ENCODE measurements at regions not wholly inside any gene's neighbourhood (a gene's known extent, or its start where the extent isn't known, plus 50 kb on each side); places are given as distances from the start of the nearest gene placed in this dataset.

GRCh38 chr10:43982250-43982649 is 333.6 kb upstream of the ZNF32 start:
- Histone ChIP-seq H3K4me3 (ENCODE audit: insufficient read depth, low read depth, low read length, poor library complexity, severe bottlenecking) (no peak overlapping the region), H3K4me1 (ENCODE audit: control insufficient read depth, insufficient read depth, low read length, poor library complexity, severe bottlenecking) (no peaks in the 10 kb centered on the region), H3K36me3 (ENCODE audit: control insufficient read depth, insufficient read depth, low read length) (no peaks in the 10 kb centered on the region), H3K9me3 (ENCODE audit: control insufficient read depth, low read length) (no peaks in the 10 kb centered on the region), H3K27ac (ENCODE audit: insufficient read depth, low read length, poor library complexity, severe bottlenecking) (no peak overlapping the region), H3K27me3 (replicated peaks; ENCODE audit: control insufficient read depth, insufficient read depth, low read length, poor library complexity, severe bottlenecking) (no peaks in the 10 kb centered on the region)
- no peak for DNase-seq

GRCh38 chr10:43981696-43982095 is 333.0 kb upstream of the ZNF32 start:
- no peaks in the 10 kb centered on the region for H3K4me1 ChIP-seq (ENCODE audit: control insufficient read depth, insufficient read depth, low read length, poor library complexity, severe bottlenecking)
- no peaks in the 10 kb centered on the region for H3K36me3 ChIP-seq (ENCODE audit: control insufficient read depth, insufficient read depth, low read length)
- H3K4me3 ChIP-seq (ENCODE audit: insufficient read depth, low read depth, low read length, poor library complexity, severe bottlenecking): no peak overlapping the region
- H3K27ac ChIP-seq (ENCODE audit: insufficient read depth, low read length, poor library complexity, severe bottlenecking): no peak overlapping the region
- no peak for DNase-seq
- no peaks in the 10 kb centered on the region for H3K9me3 ChIP-seq (ENCODE audit: control insufficient read depth, low read length)
- H3K27me3 ChIP-seq (replicated peaks; ENCODE audit: control insufficient read depth, insufficient read depth, low read length, poor library complexity, severe bottlenecking): no peaks in the 10 kb centered on the region

- no peak overlapping the region for H3K4me3 ChIP-seq (ENCODE audit: insufficient read depth, low read depth, low read length, poor library complexity, severe bottlenecking)
- DNase-seq: no peak
- H3K36me3 ChIP-seq (ENCODE audit: control insufficient read depth, insufficient read depth, low read length): no peaks in the 10 kb centered on the region
- H3K4me1 ChIP-seq (ENCODE audit: control insufficient read depth, insufficient read depth, low read length, poor library complexity, severe bottlenecking): no peaks in the 10 kb centered on the region
- no peaks in the 10 kb centered on the region for H3K27me3 ChIP-seq (replicated peaks; ENCODE audit: control insufficient read depth, insufficient read depth, low read length, poor library complexity, severe bottlenecking)
- no peaks in the 10 kb centered on the region for H3K9me3 ChIP-seq (ENCODE audit: control insufficient read depth, low read length)
- H3K27ac ChIP-seq (ENCODE audit: insufficient read depth, low read length, poor library complexity, severe bottlenecking): no peak overlapping the region
Measured at GRCh38 chr10:43981232-43981631, 332.6 kb upstream of the ZNF32 start.

- Histone ChIP-seq H3K36me3 (ENCODE audit: control insufficient read depth, insufficient read depth, low read length) (no peaks in the 10 kb centered on the region), H3K9me3 (ENCODE audit: control insufficient read depth, low read length) (no peaks in the 10 kb centered on the region), H3K4me3 (ENCODE audit: insufficient read depth, low read depth, low read length, poor library complexity, severe bottlenecking) (no peak overlapping the region), H3K27ac (ENCODE audit: insufficient read depth, low read length, poor library complexity, severe bottlenecking) (no peak overlapping the region), H3K27me3 (replicated peaks; ENCODE audit: control insufficient read depth, insufficient read depth, low read length, poor library complexity, severe bottlenecking) (no peaks in the 10 kb centered on the region), H3K4me1 (ENCODE audit: control insufficient read depth, insufficient read depth, low read length, poor library complexity, severe bottlenecking) (no peaks in the 10 kb centered on the region)
- DNase-seq: no peak
Measured at GRCh38 chr10:43980715-43981114, 332.0 kb upstream of the ZNF32 start.

GRCh38 chr10:43980313-43980712 is 331.6 kb upstream of the ZNF32 start:
- Histone ChIP-seq H3K4me3 (ENCODE audit: insufficient read depth, low read depth, low read length, poor library complexity, severe bottlenecking) (no peak overlapping the region), H3K9me3 (ENCODE audit: control insufficient read depth, low read length) (no peaks in the 10 kb centered on the region), H3K27me3 (replicated peaks; ENCODE audit: control insufficient read depth, insufficient read depth, low read length, poor library complexity, severe bottlenecking) (no peaks in the 10 kb centered on the region), H3K4me1 (ENCODE audit: control insufficient read depth, insufficient read depth, low read length, poor library complexity, severe bottlenecking) (no peaks in the 10 kb centered on the region), H3K27ac (ENCODE audit: insufficient read depth, low read length, poor library complexity, severe bottlenecking) (no peak overlapping the region), H3K36me3 (ENCODE audit: control insufficient read depth, insufficient read depth, low read length) (no peaks in the 10 kb centered on the region)
- DNase-seq: no peak

GRCh38 chr10:43979551-43979950 is 330.9 kb upstream of the ZNF32 start:
- Histone ChIP-seq H3K9me3 (ENCODE audit: control insufficient read depth, low read length) (no peaks in the 10 kb centered on the region), H3K27ac (ENCODE audit: insufficient read depth, low read length, poor library complexity, severe bottlenecking) (no peak overlapping the region), H3K4me3 (ENCODE audit: insufficient read depth, low read depth, low read length, poor library complexity, severe bottlenecking) (no peak overlapping the region), H3K27me3 (replicated peaks; ENCODE audit: control insufficient read depth, insufficient read depth, low read length, poor library complexity, severe bottlenecking) (no peaks in the 10 kb centered on the region), H3K36me3 (ENCODE audit: control insufficient read depth, insufficient read depth, low read length) (no peaks in the 10 kb centered on the region), H3K4me1 (ENCODE audit: control insufficient read depth, insufficient read depth, low read length, poor library complexity, severe bottlenecking) (no peaks in the 10 kb centered on the region)
- no peak for DNase-seq

GRCh38 chr10:43978936-43979335 is 330.3 kb upstream of the ZNF32 start:
- DNase-seq: no peak

GRCh38 chr10:43978091-43978490 is 329.4 kb upstream of the ZNF32 start:
- H3K27ac ChIP-seq (ENCODE audit: insufficient read depth, low read length, poor library complexity, severe bottlenecking): no peak overlapping the region
- no peaks in the 10 kb centered on the region for H3K4me1 ChIP-seq (ENCODE audit: control insufficient read depth, insufficient read depth, low read length, poor library complexity, severe bottlenecking)
- no peaks in the 10 kb centered on the region for H3K9me3 ChIP-seq (ENCODE audit: control insufficient read depth, low read length)
- no peak for DNase-seq
- H3K27me3 ChIP-seq (replicated peaks; ENCODE audit: control insufficient read depth, insufficient read depth, low read length, poor library complexity, severe bottlenecking): no peaks in the 10 kb centered on the region
- H3K4me3 ChIP-seq (ENCODE audit: insufficient read depth, low read depth, low read length, poor library complexity, severe bottlenecking): no peak overlapping the region
- no peaks in the 10 kb centered on the region for H3K36me3 ChIP-seq (ENCODE audit: control insufficient read depth, insufficient read depth, low read length)

More at GRCh38 chr10:43978936-43979335, 330.3 kb upstream of the ZNF32 start:
- no peak overlapping the region for H3K4me3 ChIP-seq (ENCODE audit: insufficient read depth, low read depth, low read length, poor library complexity, severe bottlenecking)
- no peaks in the 10 kb centered on the region for H3K36me3 ChIP-seq (ENCODE audit: control insufficient read depth, insufficient read depth, low read length)
- H3K9me3 ChIP-seq (ENCODE audit: control insufficient read depth, low read length): no peaks in the 10 kb centered on the region
- H3K27ac ChIP-seq (ENCODE audit: insufficient read depth, low read length, poor library complexity, severe bottlenecking): no peak overlapping the region
- no peaks in the 10 kb centered on the region for H3K27me3 ChIP-seq (replicated peaks; ENCODE audit: control insufficient read depth, insufficient read depth, low read length, poor library complexity, severe bottlenecking)
- H3K4me1 ChIP-seq (ENCODE audit: control insufficient read depth, insufficient read depth, low read length, poor library complexity, severe bottlenecking): no peaks in the 10 kb centered on the region

- no peaks in the 10 kb centered on the region for H3K4me1 ChIP-seq (ENCODE audit: control insufficient read depth, insufficient read depth, low read length, poor library complexity, severe bottlenecking)
- H3K9me3 ChIP-seq (ENCODE audit: control insufficient read depth, low read length): no peaks in the 10 kb centered on the region
- no peaks in the 10 kb centered on the region for H3K27me3 ChIP-seq (replicated peaks; ENCODE audit: control insufficient read depth, insufficient read depth, low read length, poor library complexity, severe bottlenecking)
- H3K36me3 ChIP-seq (ENCODE audit: control insufficient read depth, insufficient read depth, low read length): no peaks in the 10 kb centered on the region
- no peak overlapping the region for H3K4me3 ChIP-seq (ENCODE audit: insufficient read depth, low read depth, low read length, poor library complexity, severe bottlenecking)
- H3K27ac ChIP-seq (ENCODE audit: insufficient read depth, low read length, poor library complexity, severe bottlenecking): no peak overlapping the region
- DNase-seq: no peak
Measured at GRCh38 chr10:43976292-43976691, 327.6 kb upstream of the ZNF32 start.

- H3K27me3 ChIP-seq (replicated peaks; ENCODE audit: control insufficient read depth, insufficient read depth, low read length, poor library complexity, severe bottlenecking): no peaks in the 10 kb centered on the region
- H3K27ac ChIP-seq (ENCODE audit: insufficient read depth, low read length, poor library complexity, severe bottlenecking): no peak overlapping the region
- no peaks in the 10 kb centered on the region for H3K36me3 ChIP-seq (ENCODE audit: control insufficient read depth, insufficient read depth, low read length)
- DNase-seq: no peak
- H3K9me3 ChIP-seq (ENCODE audit: control insufficient read depth, low read length): no peaks in the 10 kb centered on the region
- H3K4me3 ChIP-seq (ENCODE audit: insufficient read depth, low read depth, low read length, poor library complexity, severe bottlenecking): no peak overlapping the region
- H3K4me1 ChIP-seq (ENCODE audit: control insufficient read depth, insufficient read depth, low read length, poor library complexity, severe bottlenecking): no peaks in the 10 kb centered on the region
Measured at GRCh38 chr10:43973801-43974200, 325.1 kb upstream of the ZNF32 start.
